SK-N-SH (cell line): ENCODE measurements at regions not wholly inside any gene's neighbourhood (a gene's known extent, or its start where the extent isn't known, plus 50 kb on each side); places are given as distances from the start of the nearest gene placed in this dataset.

Experiments
- EP300 ChIP-seq, 2 experiments: IDR thresholded peaks; 2 replicates each; pipeline versions ENCODE4 v1.4.0 to v1.6.1; 2012; ENCODE audit warnings: borderline replicate concordance in 1 of 2, low read depth in 1 of 2, low read length in 1 of 2
- EZH2phosphoT487 ChIP-seq: fragments of 200-600 bp; sonication (generic); IDR thresholded peaks from 2 replicates; pipeline ENCODE4 v1.6.1; 2017; ENCODE audit warnings: low read depth, mixed run types, mild to moderate bottlenecking, antibody characterized with exemption, moderate library complexity, borderline replicate concordance
- NRF1 ChIP-seq: IDR thresholded peaks from 2 replicates; pipeline ENCODE4 v1.6.1; 2012; ENCODE audit warnings: low read depth, mild to moderate bottlenecking, low read length
- PBX3 ChIP-seq: IDR thresholded peaks from 2 replicates; pipeline ENCODE4; 2012
- POLR2AphosphoS5 ChIP-seq: IDR thresholded peaks from 2 replicates; pipeline ENCODE4 v1.6.1; 2012; ENCODE audit warnings: low read depth, low read length
- RFX5 ChIP-seq: IDR thresholded peaks from 2 replicates; pipeline ENCODE4 v1.6.1; 2012; ENCODE audit warnings: mild to moderate bottlenecking, improper control_type of control experiment, low read length
- TAF1 ChIP-seq: IDR thresholded peaks from 2 replicates; pipeline ENCODE4 v1.6.1; 2012; ENCODE audit warnings: low read depth, mild to moderate bottlenecking, low read length, moderate library complexity, borderline replicate concordance
- YY1 ChIP-seq: IDR thresholded peaks from 2 replicates; pipeline ENCODE4 v1.4.0; 2012; ENCODE audit warnings: low read depth, mild to moderate bottlenecking
- ZBTB33 ChIP-seq: IDR thresholded peaks from 2 replicates; pipeline ENCODE4 v1.4.0; 2012; ENCODE audit warnings: low read depth, borderline replicate concordance
- TF ChIP-seq, protein P1 (sequence below): fragments of 200-600 bp; sonication (generic); IDR thresholded peaks from 2 replicates; pipeline ENCODE4 v1.6.1; 2017; ENCODE audit warnings: antibody characterized with exemption, mild to moderate bottlenecking, moderate library complexity
- TF ChIP-seq, protein P2 (sequence below): IDR thresholded peaks from 2 replicates; pipeline ENCODE4 v1.6.1; 2012; ENCODE audit warnings: mild to moderate bottlenecking, low read depth, low read length, moderate library complexity

DNA sequence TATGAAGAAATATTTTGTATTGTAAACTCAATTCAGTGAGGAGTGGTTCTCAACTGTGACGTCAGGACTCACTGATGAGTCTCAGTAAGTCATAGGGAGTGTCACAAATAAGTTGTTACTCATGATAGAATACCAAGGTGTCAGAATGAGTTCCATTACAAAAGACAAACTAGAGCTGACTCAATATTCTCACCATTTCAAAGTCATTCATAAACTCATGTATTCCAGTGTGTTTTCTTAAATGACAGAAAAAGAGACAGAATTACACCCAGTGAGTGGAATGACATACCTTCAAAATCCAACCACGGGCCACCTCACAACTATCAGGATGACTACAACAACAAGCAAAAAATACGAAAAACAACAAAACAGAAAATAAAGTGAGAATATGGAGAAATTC lies 321.5 kb downstream of the ENC1 start:
- TF ChIP-seq, protein P1, sequence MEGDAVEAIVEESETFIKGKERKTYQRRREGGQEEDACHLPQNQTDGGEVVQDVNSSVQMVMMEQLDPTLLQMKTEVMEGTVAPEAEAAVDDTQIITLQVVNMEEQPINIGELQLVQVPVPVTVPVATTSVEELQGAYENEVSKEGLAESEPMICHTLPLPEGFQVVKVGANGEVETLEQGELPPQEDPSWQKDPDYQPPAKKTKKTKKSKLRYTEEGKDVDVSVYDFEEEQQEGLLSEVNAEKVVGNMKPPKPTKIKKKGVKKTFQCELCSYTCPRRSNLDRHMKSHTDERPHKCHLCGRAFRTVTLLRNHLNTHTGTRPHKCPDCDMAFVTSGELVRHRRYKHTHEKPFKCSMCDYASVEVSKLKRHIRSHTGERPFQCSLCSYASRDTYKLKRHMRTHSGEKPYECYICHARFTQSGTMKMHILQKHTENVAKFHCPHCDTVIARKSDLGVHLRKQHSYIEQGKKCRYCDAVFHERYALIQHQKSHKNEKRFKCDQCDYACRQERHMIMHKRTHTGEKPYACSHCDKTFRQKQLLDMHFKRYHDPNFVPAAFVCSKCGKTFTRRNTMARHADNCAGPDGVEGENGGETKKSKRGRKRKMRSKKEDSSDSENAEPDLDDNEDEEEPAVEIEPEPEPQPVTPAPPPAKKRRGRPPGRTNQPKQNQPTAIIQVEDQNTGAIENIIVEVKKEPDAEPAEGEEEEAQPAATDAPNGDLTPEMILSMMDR, result no peak
- TF ChIP-seq, protein P2, sequence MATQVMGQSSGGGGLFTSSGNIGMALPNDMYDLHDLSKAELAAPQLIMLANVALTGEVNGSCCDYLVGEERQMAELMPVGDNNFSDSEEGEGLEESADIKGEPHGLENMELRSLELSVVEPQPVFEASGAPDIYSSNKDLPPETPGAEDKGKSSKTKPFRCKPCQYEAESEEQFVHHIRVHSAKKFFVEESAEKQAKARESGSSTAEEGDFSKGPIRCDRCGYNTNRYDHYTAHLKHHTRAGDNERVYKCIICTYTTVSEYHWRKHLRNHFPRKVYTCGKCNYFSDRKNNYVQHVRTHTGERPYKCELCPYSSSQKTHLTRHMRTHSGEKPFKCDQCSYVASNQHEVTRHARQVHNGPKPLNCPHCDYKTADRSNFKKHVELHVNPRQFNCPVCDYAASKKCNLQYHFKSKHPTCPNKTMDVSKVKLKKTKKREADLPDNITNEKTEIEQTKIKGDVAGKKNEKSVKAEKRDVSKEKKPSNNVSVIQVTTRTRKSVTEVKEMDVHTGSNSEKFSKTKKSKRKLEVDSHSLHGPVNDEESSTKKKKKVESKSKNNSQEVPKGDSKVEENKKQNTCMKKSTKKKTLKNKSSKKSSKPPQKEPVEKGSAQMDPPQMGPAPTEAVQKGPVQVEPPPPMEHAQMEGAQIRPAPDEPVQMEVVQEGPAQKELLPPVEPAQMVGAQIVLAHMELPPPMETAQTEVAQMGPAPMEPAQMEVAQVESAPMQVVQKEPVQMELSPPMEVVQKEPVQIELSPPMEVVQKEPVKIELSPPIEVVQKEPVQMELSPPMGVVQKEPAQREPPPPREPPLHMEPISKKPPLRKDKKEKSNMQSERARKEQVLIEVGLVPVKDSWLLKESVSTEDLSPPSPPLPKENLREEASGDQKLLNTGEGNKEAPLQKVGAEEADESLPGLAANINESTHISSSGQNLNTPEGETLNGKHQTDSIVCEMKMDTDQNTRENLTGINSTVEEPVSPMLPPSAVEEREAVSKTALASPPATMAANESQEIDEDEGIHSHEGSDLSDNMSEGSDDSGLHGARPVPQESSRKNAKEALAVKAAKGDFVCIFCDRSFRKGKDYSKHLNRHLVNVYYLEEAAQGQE, result no peak
- TF ChIP-seq NRF1 (no peak), PBX3 (no peak), TAF1 (no peak), ZBTB33 (no peak), POLR2AphosphoS5 (no peak), RFX5 (no peak), YY1 (no peak), EP300 (IDR thresholded peaks at IDR 0.05; ENCODE audit: borderline replicate concordance in 1 of 2, low read depth in 1 of 2, low read length in 1 of 2) (no peak), EZH2phosphoT487 (no peak)
